GM12873 (cell line): ENCODE measurements at regions not wholly inside any gene's neighbourhood (a gene's known extent, or its start where the extent isn't known, plus 50 kb on each side); places are given as distances from the start of the nearest gene placed in this dataset.

Experiments
- CTCF ChIP-seq: IDR thresholded peaks from 2 replicates; pipeline ENCODE4 v1.5.1; 2012; ENCODE audit warnings: low read depth, mild to moderate bottlenecking, moderate library complexity, low read length, control low read depth; ENCODE audit not compliant: insufficient read depth; ENCODE audit errors: missing control alignments

GRCh38 chr15:81562986-81563385 lies 189.0 kb upstream of the TMC3 start:
- no peak for TF ChIP-seq CTCF

GRCh38 chr15:81560405-81560804 lies 186.4 kb upstream of the TMC3 start:
- TF ChIP-seq CTCF: no peak

GRCh38 chr15:81558056-81558455 lies 184.0 kb upstream of the TMC3 start:
- TF ChIP-seq CTCF: no peak

GRCh38 chr15:81555346-81555745 lies 181.3 kb upstream of the TMC3 start:
- TF ChIP-seq CTCF: no peak

- no peak for TF ChIP-seq CTCF
Observed at GRCh38 chr15:81548365-81549130, 174.5 kb upstream of the TMC3 start.

GRCh38 chr15:81547521-81548132 lies 173.6 kb upstream of the TMC3 start:
- no peak for TF ChIP-seq CTCF

GRCh38 chr15:81544385-81544784 lies 170.4 kb upstream of the TMC3 start:
- TF ChIP-seq CTCF: no peak
